Activated CD8-positive, alpha-beta T cell treated with anti-CD3 and anti-CD28 coated beads for 36 hours (primary cell): ENCODE measurements at regions not wholly inside any gene's neighbourhood (a gene's known extent, or its start where the extent isn't known, plus 50 kb on each side); places are given as distances from the start of the nearest gene placed in this dataset.

ENCODE experiments used
- ATAC-seq: fragments of 200-7000 bp; cut with Tn5 transposase; one replicate; pipeline ENCODE4 v1.10.0; 2021; ENCODE audit warnings: mild to moderate bottlenecking, moderate library complexity
- CTCF ChIA-PET: fragments of 350-600 bp; sonication (Branson Sonifier 250); formaldehyde crosslinking; loops from one replicate; lab custom pipeline; 2021; ENCODE audit warnings: antibody characterized with exemption; lab: Charles Lee
- POLR2A ChIA-PET: fragments of 350-600 bp; sonication (Branson Sonifier 250); formaldehyde crosslinking; loops from one replicate; lab custom pipeline; 2021; ENCODE audit warnings: antibody characterized with exemption; lab: Charles Lee
- DNase-seq: peaks from one replicate; pipeline ENCODE4 v3.0.0-alpha.2; 2020
- H3K27ac Mint-ChIP-seq: one replicate; pipeline ENCODE4 v1.8.0; 2021; ENCODE audit warnings: mild to moderate bottlenecking, mixed read lengths
- H3K27me3 Mint-ChIP-seq: one replicate; pipeline ENCODE4 v1.8.0; 2021; ENCODE audit warnings: mixed read lengths
- H3K36me3 Mint-ChIP-seq: one replicate; pipeline ENCODE4 v1.8.0; 2021; ENCODE audit warnings: low read depth, mixed read lengths
- H3K4me1 Mint-ChIP-seq: one replicate; pipeline ENCODE4 v1.8.0; 2021; ENCODE audit warnings: low read depth, mixed read lengths
- H3K4me3 Mint-ChIP-seq: one replicate; pipeline ENCODE4 v1.8.0; 2021; ENCODE audit warnings: mild to moderate bottlenecking, moderate library complexity, mixed read lengths
- H3K9me3 Mint-ChIP-seq: one replicate; pipeline ENCODE4 v1.8.0; 2021; ENCODE audit warnings: mixed read lengths
- intact Hi-C: fragments of 100-400 bp; cut with micrococcal nuclease; formaldehyde crosslinking; loops from one replicate; pipeline ENCODE4 v1.10.0; 2022
- TF ChIP-seq, protein P1 (sequence below): fragments of 200-600 bp; IDR thresholded peaks from one replicate; pipeline ENCODE4 v1.8.0; 2022; ENCODE audit warnings: antibody characterized with exemption, mild to moderate bottlenecking

GRCh38 chr4:89665662-89666061 is 171.3 kb downstream of the SNCA start:
- H3K4me3 Mint-ChIP-seq, result no peak overlapping the region
- peaks cover 6% of the 10 kb centered on the region for H3K27me3 Mint-ChIP-seq
- H3K4me1 Mint-ChIP-seq, result no peaks in the 10 kb centered on the region
- no peak for DNase-seq
- H3K36me3 Mint-ChIP-seq, result no peaks in the 10 kb centered on the region
- ChIA-PET POLR2A (no interaction called here), CTCF (no interaction called here)
- TF ChIP-seq, protein P1, sequence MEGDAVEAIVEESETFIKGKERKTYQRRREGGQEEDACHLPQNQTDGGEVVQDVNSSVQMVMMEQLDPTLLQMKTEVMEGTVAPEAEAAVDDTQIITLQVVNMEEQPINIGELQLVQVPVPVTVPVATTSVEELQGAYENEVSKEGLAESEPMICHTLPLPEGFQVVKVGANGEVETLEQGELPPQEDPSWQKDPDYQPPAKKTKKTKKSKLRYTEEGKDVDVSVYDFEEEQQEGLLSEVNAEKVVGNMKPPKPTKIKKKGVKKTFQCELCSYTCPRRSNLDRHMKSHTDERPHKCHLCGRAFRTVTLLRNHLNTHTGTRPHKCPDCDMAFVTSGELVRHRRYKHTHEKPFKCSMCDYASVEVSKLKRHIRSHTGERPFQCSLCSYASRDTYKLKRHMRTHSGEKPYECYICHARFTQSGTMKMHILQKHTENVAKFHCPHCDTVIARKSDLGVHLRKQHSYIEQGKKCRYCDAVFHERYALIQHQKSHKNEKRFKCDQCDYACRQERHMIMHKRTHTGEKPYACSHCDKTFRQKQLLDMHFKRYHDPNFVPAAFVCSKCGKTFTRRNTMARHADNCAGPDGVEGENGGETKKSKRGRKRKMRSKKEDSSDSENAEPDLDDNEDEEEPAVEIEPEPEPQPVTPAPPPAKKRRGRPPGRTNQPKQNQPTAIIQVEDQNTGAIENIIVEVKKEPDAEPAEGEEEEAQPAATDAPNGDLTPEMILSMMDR, result no peak
- intact Hi-C loops, result no loop called here
- no peak for ATAC-seq
- no peak overlapping the region for H3K27ac Mint-ChIP-seq
- no peaks in the 10 kb centered on the region for H3K9me3 Mint-ChIP-seq

GRCh38 chr4:89664521-89664920 is 172.4 kb downstream of the SNCA start:
- DNase-seq, result no peak
- Mint-ChIP-seq H3K9me3 (no peaks in the 10 kb centered on the region), H3K4me1 (no peaks in the 10 kb centered on the region), H3K27ac (no peak overlapping the region), H3K4me3 (no peak overlapping the region), H3K36me3 (no peaks in the 10 kb centered on the region), H3K27me3 (peaks cover 5% of the 10 kb centered on the region)
- intact Hi-C loops, result no loop called here
- no peak for ATAC-seq
- POLR2A ChIA-PET, result no interaction called here
- CTCF ChIA-PET, result no interaction called here
- TF ChIP-seq, protein P1, result no peak

DNA sequence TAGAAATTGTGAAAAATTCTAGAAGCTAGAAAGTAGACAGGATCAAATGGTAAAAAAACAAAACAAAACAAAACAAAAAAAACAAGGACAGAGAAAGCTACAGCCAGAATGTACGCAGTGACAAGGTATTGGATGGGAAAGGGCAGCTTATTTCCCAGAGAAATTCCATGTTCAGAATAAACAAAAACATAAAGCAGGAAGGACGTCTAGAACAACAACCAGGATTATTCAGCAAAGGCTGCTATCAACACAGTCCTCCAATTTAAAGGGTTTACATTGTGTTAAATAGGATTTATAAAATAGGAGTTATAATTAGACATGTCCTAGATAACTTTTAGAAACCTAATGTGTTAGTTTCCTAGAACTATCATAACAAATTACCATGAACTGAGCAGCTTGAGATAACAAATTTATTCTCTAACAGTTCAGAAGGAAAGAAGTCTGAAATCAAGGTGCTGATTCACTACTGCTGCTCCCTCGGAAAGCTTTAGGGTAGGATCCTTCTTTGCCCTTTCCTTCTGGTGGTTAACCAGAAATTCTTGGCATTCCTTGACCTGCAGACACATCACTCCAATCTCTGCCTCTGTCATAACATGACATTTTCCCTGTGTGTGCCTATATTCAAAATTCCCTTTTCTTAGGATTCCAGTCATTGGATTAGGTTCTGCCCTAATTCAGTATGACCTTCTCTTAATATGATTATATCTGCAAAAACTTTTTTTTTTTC is 175.6 kb downstream of the SNCA start:
- intact Hi-C loops, result no loop called here
- H3K36me3 Mint-ChIP-seq, result no peaks in the 10 kb centered on the region
- no peak for DNase-seq
- no peak for ATAC-seq
- TF ChIP-seq, protein P1, result no peak
- H3K27ac Mint-ChIP-seq, result no peak overlapping the region
- ChIA-PET CTCF (interaction anchor here (0.6 to 0.8 kb wide), 2 partner anchors 179 to 201 kb away, joined by 3 read pairs; no protein-coding TSS in a partner anchor), POLR2A (no interaction called here)
- no peak overlapping the region for H3K4me3 Mint-ChIP-seq
- H3K27me3 Mint-ChIP-seq, result no peaks in the 10 kb centered on the region
- no peaks in the 10 kb centered on the region for H3K4me1 Mint-ChIP-seq
- no peaks in the 10 kb centered on the region for H3K9me3 Mint-ChIP-seq

DNA sequence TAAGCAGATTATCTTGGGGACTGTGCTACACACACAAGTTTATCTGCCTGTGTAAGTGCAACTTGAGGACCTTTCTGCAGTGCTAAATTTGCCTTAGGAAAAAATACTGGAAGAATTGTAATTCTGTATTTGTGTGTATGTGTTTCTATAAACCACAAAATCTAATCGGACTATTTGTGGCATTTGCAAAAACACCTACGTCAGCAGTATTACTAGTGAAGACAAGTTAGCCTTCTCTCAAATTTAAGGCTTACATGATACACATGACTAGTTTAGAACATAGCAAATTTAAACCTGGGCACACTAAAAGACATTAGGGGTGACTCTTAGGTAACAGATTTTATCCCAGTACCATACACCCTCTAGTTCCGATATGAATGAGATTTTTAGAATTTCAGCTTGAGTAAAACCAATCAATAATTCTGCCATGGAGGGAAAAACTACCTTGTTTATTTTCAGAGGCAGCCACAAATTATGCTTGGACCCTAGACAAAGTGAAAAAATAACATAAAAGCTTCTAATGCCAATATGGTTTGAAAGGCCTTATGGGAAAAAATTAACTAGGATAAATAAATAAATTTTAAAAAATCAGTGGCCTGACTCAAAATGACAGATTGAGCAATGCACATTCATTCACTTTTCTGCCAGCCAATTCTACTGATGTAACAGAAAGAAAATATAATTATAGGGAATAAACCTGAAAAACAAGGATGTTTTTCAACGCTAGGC is 176.4 kb downstream of the SNCA start:
- H3K9me3 Mint-ChIP-seq, result no peaks in the 10 kb centered on the region

More for the DNA sequence above, 176.4 kb downstream of the SNCA start:
- no peak for DNase-seq
- ATAC-seq, result no peak
- ChIA-PET POLR2A (no interaction called here), CTCF (interaction anchor here (0.6 to 0.8 kb wide), 2 partner anchors 178 to 202 kb away, joined by 3 read pairs; no protein-coding TSS in a partner anchor)
- Mint-ChIP-seq H3K27ac (no peak overlapping the region), H3K4me1 (no peaks in the 10 kb centered on the region), H3K4me3 (no peak overlapping the region), H3K36me3 (no peaks in the 10 kb centered on the region), H3K27me3 (no peaks in the 10 kb centered on the region)
- intact Hi-C loops, result no loop called here
- TF ChIP-seq, protein P1, result no peak
